HG03045 (cell line): ENCODE measurements at regions not wholly inside any gene's neighbourhood (a gene's known extent, or its start where the extent isn't known, plus 50 kb on each side); places are given as distances from the start of the nearest gene placed in this dataset.
"Not testable (repeated sequence)": the region's sequence is repeated elsewhere in the genome, so short reads cannot be mapped to it uniquely, and the experiment has no call there.

ENCODE experiments used
- ATAC-seq: cut with Tn5 transposase; IDR thresholded peaks from one replicate; pipeline ENCODE4 v1.9.1; 2021; ENCODE audit warnings: mild to moderate bottlenecking, moderate library complexity; ENCODE audit not compliant: unreplicated experiment

DNA sequence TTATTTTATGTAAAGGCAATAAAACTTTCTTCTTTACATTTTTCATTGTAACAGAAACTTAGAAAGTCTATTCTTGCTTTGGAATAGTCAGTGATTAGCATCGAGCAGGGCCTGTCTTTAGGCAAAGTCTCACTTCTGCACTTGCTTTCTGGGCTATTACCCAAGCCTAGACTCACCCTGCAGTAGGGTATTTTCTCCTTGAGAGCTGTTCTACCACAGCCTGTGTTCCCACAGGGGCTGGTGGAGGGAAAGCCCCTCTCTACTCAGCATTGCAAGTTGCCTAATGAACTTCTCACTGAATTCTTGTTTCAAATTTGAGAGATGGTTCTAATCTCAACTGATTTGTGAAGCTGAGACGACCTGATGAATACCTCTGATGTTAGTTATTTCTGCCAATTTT lies 111.7 kb upstream of the KLHL14 start:
- ATAC-seq: peak; percentile 75

DNA sequence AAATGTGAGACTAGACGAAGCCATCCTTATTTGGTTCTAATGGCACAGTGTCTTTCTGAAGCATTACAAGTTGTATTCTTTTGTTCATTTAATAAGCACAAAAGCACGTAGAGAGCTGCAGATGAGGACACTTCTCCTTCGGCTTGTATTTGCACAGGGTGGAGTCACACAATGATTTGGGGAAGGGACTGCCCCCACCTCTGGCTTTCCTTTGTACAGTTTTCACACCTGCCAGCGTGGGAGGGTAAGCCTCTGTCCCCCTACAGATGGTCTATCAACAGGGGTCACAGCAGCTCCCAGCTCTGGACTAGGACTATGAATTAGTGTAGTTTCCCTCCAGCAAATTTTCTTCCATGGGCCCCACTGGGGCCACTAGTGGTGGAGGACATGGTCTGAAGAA lies 108.2 kb upstream of the KLHL14 start:
- no peak for ATAC-seq

DNA sequence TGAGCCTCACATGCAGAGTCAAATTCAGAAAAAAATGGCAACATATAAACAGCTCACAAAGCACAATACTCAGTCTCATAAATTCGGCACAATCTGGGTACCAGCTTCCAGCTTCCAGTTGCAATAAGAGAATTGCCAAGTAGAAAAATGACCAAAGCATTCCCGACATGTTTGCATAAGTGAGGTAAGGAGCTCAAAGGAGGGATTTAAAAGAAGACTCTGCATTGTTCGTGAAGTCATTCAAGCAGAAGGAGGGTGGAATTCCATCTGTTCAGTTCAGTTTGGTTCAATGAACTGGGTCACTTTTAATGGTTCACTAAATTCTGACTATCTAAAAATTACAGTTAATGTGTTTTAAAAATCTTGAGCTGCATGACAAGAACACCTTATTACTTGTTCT lies 106.7 kb upstream of the KLHL14 start:
- no peak for ATAC-seq

DNA sequence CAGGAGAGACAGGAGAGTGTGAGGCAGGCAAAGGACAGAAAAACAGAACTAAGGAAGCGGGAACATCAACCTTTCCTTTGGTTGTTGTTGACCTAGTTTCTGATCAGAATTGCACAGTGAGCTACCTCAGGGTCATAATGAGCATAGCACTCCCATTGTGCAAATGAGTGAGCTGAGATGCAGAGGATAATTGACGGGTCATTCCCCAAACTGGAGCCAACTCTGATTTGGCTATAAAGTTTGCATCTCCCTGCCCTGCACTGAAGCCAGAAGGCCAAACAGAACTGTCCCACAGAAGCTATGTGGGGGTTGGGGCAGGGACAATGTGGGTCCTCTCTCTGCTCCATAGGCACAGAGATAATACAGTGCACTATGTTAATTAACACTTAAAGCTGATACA lies 105.6 kb upstream of the KLHL14 start:
- ATAC-seq: no peak

DNA sequence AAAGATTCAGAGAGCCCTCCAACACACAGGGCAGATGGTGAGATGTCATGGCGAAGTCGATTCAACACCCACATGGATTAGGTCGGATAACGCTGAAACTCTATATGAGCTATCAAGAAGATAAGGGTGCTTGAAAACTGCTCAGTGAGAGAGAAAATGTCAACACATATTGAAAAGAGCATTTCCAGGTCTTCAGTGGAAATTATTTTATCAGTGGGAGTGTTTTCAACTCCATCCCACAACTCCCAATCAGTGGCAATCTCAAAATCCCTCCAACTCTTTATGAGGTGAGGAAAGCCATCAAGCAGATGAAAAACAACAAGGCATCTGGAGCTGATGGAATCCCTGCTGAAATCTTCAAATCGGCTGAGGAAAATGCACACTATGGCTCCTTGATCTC lies 104.5 kb upstream of the KLHL14 start:
- no peak for ATAC-seq

DNA sequence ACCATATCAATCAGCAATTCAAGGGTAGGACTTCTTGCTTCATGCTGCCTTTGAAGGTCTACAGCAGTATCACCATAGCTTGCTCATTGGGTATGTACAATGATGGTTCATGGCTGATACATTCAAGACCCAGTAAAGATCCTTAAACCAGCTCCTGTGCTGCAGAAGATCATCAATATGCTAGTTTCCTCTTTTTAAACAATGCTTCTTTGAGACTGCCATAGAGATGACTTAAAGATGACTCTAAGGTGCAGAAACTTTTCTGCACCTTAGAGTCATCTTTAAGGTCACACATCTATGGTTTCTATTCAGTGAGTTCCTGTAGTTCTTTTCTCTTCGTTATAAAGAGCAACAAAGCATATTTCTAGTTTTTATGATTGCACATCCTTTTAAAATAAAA lies 102.8 kb upstream of the KLHL14 start:
- ATAC-seq: no peak

DNA sequence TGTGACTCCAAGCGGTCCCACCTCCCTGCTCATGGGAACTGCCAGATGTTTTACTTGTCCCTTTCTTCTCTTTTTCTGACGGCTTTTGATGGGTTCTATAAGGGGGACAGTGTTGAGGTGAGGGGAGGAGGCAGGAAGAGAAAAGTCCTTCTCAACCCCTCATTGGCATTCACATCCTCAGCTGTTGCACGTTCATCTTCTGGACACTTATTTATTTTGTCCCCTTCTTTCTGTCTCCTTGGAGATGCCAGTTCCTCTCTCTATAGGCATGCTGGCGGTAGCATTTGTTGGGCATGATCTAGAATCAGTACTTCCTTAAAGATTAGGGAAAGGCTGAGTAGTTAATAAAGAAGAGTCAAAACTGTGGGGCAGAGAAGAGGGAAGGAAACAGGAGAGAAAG lies 99.0 kb upstream of the KLHL14 start:
- no peak for ATAC-seq

DNA sequence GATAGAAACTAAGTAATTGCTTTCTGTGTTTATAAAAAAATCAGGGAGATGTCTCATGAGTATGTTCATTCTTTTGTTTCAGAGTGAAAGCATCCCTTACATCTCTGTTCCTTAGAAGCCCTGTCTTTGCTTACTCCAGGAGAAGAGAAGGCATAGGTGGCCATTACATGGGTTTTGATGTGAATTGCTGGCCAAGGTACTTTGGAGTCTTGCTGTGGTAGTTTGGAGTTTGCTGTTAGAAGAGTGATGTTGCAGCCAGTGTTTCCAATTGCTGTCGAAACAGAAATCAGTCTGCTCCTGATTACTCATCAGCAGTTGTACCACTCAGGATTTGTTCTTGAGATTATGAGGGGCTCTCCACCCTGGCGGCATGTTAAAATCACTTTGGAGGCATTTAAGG lies 97.8 kb upstream of the KLHL14 start:
- ATAC-seq: no peak

DNA sequence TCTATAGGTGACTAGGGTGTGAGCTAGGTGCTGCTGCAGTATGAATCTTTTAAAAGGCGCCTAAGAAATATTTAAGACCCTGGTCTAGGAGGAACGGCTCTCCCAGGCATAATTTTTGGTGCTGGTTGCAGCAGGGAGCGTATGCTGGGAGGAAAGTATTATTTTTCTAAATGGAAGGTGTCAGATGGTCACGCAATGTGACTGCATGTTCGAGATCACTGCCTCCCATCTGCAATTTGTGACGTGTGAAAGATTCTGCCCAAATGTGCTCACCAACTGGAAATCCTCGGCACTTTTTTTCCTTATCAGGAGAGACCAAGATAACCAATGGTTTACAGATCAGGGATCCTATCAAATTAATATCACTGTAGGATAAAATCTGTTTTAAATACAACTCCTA lies 95.6 kb upstream of the KLHL14 start:
- no peak for ATAC-seq

DNA sequence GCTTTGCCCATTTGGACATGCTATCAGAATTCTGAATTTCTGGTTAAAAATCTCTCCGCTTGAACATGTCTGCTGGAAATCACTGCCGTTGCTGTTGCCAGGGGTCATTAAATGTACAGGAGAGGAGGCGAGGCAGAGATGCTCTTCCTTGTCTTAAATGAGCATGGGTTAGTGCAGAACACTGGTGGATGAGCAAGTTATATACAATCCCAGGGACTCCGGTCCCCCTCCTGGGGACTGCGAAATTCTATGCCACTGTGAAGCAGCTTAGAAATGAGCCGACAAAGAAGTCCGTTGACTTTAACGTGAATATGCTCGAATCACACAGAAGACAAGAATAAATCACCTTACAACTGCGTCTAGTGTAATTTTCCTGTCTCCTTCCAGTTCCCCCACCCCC lies 95.1 kb upstream of the KLHL14 start:
- no peak for ATAC-seq

DNA sequence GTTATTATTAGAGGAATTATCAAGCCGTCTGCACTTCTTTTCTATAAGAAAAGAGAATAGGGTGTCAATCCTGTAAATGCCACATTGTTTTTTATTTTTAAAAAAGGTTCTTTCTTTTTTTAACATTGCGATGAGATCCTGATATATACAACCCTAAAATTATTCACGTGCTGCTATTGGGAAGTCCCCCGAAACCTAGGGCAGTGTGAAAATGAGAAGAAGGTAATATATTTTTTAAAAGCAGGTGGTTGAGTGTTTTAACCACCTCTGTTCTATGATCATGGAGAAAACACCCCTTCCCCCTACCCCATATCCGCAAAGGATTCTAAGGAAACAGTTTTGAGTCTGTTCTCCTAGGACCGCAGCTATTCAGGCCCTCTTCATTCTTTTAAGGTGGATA lies 94.5 kb upstream of the KLHL14 start:
- ATAC-seq: no peak

DNA sequence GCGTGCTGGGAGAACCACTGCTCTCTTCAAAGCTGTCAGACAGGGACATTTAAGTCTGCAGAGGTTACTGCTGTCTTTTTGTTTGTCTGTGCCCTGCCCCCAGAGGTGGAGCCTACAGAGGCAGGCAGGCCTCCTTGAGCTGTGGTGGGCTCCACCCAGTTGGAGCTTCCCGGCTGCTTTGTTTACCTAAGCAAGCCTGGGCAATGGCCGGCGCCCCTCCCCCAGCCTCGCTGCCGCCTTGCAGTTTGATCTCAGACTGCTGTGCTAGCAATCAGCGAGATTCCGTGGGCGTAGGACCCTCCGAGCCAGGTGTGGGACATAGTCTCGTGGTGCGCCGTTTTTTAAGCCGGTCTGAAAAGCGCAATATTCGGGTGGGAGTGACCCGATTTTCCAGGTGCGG lies 89.2 kb upstream of the KLHL14 start:
- ATAC-seq: not testable (repeated sequence)

DNA sequence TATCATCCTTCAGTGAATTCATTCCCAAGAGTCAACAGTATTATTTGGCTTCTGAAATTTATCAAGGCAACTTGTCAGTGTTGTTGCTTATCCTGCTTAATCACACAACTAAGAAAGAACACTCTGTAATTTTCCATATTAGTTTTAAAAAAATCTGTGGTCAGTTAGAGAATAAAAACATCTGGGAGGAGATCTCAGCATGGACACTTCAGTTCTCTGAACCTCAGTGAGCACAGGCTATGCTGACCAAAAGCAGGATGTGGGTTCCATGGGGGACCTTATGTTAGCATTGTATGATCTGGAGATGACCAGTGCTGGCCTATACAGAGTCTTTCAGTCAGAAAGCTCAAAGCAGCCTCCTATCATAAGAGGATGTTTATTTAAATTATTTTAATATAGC lies 79.1 kb upstream of the KLHL14 start:
- ATAC-seq: no peak

DNA sequence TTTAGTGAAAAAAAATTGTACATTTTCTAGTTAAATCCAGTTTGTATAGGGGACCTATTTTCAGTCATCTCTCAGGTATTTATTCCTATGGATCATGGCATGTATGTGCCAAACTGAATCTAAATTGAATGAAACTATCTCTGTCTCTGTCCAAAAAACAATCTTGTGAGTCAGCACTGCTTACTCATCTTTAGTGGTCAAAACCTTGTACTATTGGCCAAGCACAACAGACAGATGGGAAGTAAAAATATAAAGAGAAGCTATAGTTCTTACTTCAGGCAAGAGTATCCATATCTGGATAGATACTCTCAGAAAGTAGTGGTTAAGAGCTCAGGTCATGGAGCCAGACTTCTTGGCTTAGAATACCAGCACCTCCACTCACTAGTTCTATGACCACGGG lies 76.0 kb upstream of the KLHL14 start:
- ATAC-seq: no peak

DNA sequence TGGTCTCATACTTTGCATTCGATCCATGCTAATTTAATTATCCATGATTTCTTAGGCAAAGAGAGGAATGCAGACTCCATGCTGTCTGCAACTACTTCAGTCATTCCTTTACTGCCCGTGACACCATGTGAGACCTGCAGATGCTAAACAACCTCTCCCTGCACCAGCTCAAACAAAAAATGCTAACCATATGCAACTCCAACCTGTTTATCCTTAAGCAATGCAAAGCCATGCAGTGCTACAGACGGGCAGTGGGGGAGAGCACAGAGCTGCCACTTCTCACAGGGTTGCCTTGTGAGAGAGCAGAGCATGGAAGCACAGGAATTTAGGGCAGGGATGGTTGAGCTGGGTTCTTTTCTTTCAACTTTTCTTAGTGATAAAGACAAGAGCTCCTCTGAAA lies 74.9 kb upstream of the KLHL14 start:
- no peak for ATAC-seq

DNA sequence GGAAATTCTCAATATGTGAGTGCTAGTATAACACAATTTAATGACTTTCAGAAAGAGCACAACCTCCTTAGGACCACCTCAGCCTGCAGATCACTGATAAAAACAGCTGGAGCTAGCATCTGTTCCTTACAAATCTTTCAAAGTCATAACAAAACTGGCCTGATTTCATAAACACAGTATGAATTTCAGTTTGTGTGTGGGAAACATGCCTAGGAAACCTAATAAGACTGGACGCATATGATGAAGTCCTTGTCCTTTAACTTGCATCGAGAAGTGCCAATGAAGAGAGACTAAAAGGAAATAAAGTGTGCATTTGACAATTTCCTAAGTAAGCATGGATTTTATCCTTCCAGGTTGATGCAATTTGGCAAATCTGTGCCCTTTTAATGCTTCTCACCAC lies 74.1 kb upstream of the KLHL14 start:
- no peak for ATAC-seq

DNA sequence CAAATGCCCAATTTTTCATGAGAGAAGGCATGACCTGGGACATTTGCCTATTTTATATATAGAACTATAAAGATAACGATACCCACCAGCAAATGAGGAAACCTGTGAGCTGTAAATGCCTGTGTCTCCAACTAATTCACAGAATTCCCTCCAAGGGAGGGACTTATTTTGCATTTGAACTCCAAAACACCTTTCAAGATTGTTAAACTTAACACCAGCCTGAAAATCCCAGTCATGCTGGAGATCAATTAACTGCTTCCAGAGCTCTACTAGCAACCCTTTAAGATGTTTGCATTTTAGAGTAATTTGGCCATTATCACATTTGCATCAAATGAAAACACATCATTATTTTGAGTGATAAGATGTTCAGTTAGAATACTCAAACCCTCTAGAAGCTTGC lies 68.1 kb upstream of the KLHL14 start:
- ATAC-seq: no peak

DNA sequence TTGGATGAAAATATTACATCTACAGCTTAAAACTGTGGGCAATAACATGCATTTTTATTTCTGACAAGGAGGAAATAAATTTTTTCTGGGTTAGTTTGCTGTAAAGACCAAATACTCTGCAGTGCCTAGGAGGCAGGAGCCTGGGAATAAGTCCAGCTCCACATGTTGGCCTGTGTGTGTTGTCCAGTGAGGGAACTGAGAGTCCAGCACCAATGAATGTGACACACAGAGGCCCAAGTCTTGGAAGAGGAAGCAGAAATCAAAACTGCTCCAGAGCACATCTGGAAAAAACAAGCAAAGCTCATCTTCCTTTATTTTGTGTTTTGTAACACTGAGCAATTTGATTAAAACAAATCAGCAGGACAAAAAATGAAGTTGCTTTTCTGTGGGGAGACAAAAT lies 63.1 kb upstream of the KLHL14 start:
- no peak for ATAC-seq

DNA sequence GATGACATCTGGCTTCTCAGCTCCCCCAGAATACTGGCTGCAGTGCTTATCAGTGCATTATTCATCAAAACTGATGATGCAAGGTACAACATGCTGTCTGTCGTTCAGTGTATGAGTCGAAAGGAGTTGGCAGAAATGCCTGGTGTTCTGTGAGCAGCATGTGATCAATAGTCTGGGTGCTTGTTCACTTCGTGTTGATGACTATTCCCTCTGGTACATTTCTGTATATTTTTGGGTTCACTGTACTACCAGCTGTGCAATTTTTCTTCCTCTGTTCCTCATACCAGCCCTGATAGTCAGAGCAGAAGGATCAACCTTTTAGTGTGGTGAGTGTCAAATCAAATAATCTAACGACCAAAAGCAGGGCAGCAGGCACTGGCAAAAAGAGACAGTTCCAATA lies 59.0 kb upstream of the KLHL14 start:
- ATAC-seq: no peak

DNA sequence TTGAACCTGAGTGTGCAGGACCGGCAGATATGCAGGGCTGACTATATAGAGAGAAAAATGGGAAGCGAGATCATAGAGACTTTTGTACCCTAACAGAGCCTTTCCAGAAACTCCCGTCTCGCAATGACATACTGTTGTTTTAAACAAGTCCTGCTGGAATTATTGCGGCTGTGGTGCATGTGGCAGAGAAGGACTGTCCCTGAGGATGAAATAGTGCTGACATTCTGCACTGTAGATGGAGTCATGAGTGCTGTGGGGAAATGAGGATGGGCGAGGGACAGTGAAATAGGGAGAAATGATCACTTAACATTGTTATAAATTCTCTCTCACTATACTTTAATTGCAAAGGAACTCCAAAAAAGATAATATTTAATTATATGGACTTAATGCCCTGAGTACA lies 50.4 kb upstream of the KLHL14 start:
- ATAC-seq: no peak
